GM12878 (cell line): ENCODE measurements at regions not wholly inside any gene's neighbourhood (a gene's known extent, or its start where the extent isn't known, plus 50 kb on each side); places are given as distances from the start of the nearest gene placed in this dataset.

Experiments
- ATAC-seq: fragments of 200-7000 bp; cut with Tn5 transposase; 3 replicates; pipeline ENCODE4 v1.9.1; 2020; ENCODE audit warnings: mild to moderate bottlenecking, moderate library complexity
- BruUV-seq: library from RNA; stranded (reverse); fragments of 400-500 nt; replicated peaks from 2 replicates; lab custom pipeline; 2021; lab: Mats Ljungman, UMichigan
- CTCF ChIA-PET: fragments of 300-600 bp; sonication (Branson Sonifier 250); formaldehyde crosslinking; extraction: SDS; loops from one replicate; lab custom pipeline; 2021; ENCODE audit warnings: inconsistent platforms; lab: Yijun Ruan, JAX
- POLR2A ChIA-PET: fragments of 350-600 bp; formaldehyde crosslinking; extraction: SDS; loops from one replicate; lab custom pipeline; 2021; ENCODE audit warnings: inconsistent platforms; lab: Charles Lee
- RAD21 ChIA-PET: fragments of 300-600 bp; sonication (Branson Sonifier 250); formaldehyde crosslinking; loops from one replicate; lab custom pipeline; 2023; ENCODE audit warnings: antibody characterized with exemption; ENCODE audit not compliant: unreplicated experiment; lab: Charles Lee
- SMC1A ChIA-PET: fragments of 300-600 bp; sonication (Branson Sonifier 250); formaldehyde crosslinking; loops from one replicate; lab custom pipeline; 2023; ENCODE audit not compliant: unreplicated experiment, uncharacterized antibody; lab: Charles Lee
- DNase-seq: peaks from one replicate; pipeline ENCODE4 v3.0.0-alpha.2; 2011; ENCODE audit warnings: low read depth, low spot score
- FAIRE-seq: peaks from 3 replicates; lab custom pipeline; 2011; peaks lifted over from hg19 to GRCh38; lab: Jason Lieb, UNC
- H2AFZ ChIP-seq: 2 replicates; pipeline ENCODE4 v1.6.0; 2011; ENCODE audit warnings: low read depth, low read length, control low read depth; ENCODE audit not compliant: control insufficient read depth
- H3K27ac ChIP-seq: 2 replicates; pipeline ENCODE4 v1.5.1; 2011; ENCODE audit warnings: control low read depth; ENCODE audit not compliant: control insufficient read depth, insufficient read depth
- H3K27me3 ChIP-seq, 2 experiments: replicated peaks in 1 of 2; 2 replicates each; pipeline versions ENCODE4 v1.6.0 to v1.6.1; 2011; ENCODE audit warnings: low read length in 1 of 2; ENCODE audit not compliant: control insufficient read depth in 2 of 2, insufficient read depth in 2 of 2
- H3K36me3 ChIP-seq, 2 experiments: 2 replicates each; pipeline ENCODE4 v1.5.1; 2011; ENCODE audit warnings: low read length in 1 of 2; ENCODE audit not compliant: control insufficient read depth in 2 of 2, insufficient read depth in 2 of 2
- H3K4me1 ChIP-seq: 2 replicates; pipeline ENCODE4 v1.6.1; 2011; ENCODE audit warnings: mild to moderate bottlenecking, low read length, moderate library complexity, mixed read lengths; ENCODE audit not compliant: control insufficient read depth, insufficient read depth
- H3K4me2 ChIP-seq: 2 replicates; pipeline ENCODE4 v1.6.0; 2011; ENCODE audit warnings: control low read depth; ENCODE audit not compliant: control insufficient read depth, insufficient read depth
- H3K4me3 ChIP-seq: fragments of 200-600 bp; sonication (generic); 2 replicates; pipeline ENCODE4 v1.5.1; 2016
- H3K79me2 ChIP-seq: 2 replicates; pipeline ENCODE4 v1.6.0; 2011; ENCODE audit warnings: low read length; ENCODE audit not compliant: control insufficient read depth, insufficient read depth
- H3K9ac ChIP-seq: 2 replicates; pipeline ENCODE4 v1.8.0; 2011; ENCODE audit warnings: low read length, control low read depth, mixed read lengths; ENCODE audit not compliant: control insufficient read depth, insufficient read depth
- H3K9me3 ChIP-seq: replicated peaks from 3 replicates; pipeline ENCODE4 v1.5.1; 2011; ENCODE audit warnings: mild to moderate bottlenecking, low read length; ENCODE audit not compliant: control insufficient read depth, insufficient read depth
- H4K20me1 ChIP-seq: 2 replicates; pipeline ENCODE4 v1.6.0; 2011; ENCODE audit not compliant: control insufficient read depth, insufficient read depth
- CBX5 ChIP-seq: sonication (generic); IDR thresholded peaks from 2 replicates; pipeline ENCODE4 v1.6.1; 2016; ENCODE audit warnings: low read depth, moderate library complexity, mild to moderate bottlenecking, inconsistent platforms
- GABPA ChIP-seq: IDR thresholded peaks from 2 replicates; pipeline ENCODE4 v1.6.1; 2014; ENCODE audit warnings: antibody characterized with exemption, low read depth, mild to moderate bottlenecking, inconsistent platforms
- MEF2A ChIP-seq: IDR thresholded peaks from 2 replicates; pipeline ENCODE4 v1.6.1; 2011; ENCODE audit warnings: low read depth, mild to moderate bottlenecking, low read length, moderate library complexity; ENCODE audit not compliant: insufficient read depth
- NFYB ChIP-seq: IDR thresholded peaks from 2 replicates; pipeline ENCODE4 v1.6.1; 2011; ENCODE audit warnings: low read depth, mild to moderate bottlenecking, low read length, improper control_type of control experiment, moderate library complexity; ENCODE audit not compliant: insufficient read depth
- RAD51 ChIP-seq: fragments of 450-650 bp; IDR thresholded peaks from 2 replicates; pipeline ENCODE4 v1.6.1; 2016; ENCODE audit warnings: moderate library complexity, mild to moderate bottlenecking, inconsistent platforms
- RFX5 ChIP-seq: IDR thresholded peaks from 2 replicates; pipeline ENCODE4 v1.6.1; 2011; ENCODE audit warnings: low read depth, low read length, improper control_type of control experiment
- SMARCA5 ChIP-seq: fragments of 450-650 bp; IDR thresholded peaks from 2 replicates; pipeline ENCODE4 v1.6.1; 2017; ENCODE audit warnings: mild to moderate bottlenecking
- STAT3 ChIP-seq: IDR thresholded peaks from 2 replicates; pipeline ENCODE4 v1.6.1; 2011; ENCODE audit warnings: low read depth, low read length, improper control_type of control experiment
- ZNF384 ChIP-seq: IDR thresholded peaks from 2 replicates; pipeline ENCODE4 v1.6.1; 2012; ENCODE audit warnings: low read depth, mild to moderate bottlenecking, low read length, improper control_type of control experiment, borderline replicate concordance
- WGBS: methylation state at CpG from one replicate; pipeline ENCODE4 v1.1.6; 2016; ENCODE audit warnings: low lambda C conversion rate; ENCODE audit not compliant: insufficient replicate concordance, insufficient coverage; ENCODE audit errors: missing lambda C conversion rate; 5-methylcytosine and 5-hydroxymethylcytosine counted together
- in situ Hi-C: fragments of 300-500 bp; cut with MboI; formaldehyde crosslinking; loops from 9 replicates; pipeline ENCODE4 v1.14.3; 2018; ENCODE audit warnings: mixed read lengths
- intact Hi-C: fragments of 100-400 bp; cut with micrococcal nuclease; formaldehyde crosslinking; loops from one replicate; pipeline ENCODE4 v1.14.2; 2022; ENCODE audit not compliant: unreplicated experiment
- TF ChIP-seq, protein P1 (sequence below): fragments of 450-650 bp; IDR thresholded peaks from 2 replicates; pipeline ENCODE4 v1.6.1; 2017; ENCODE audit warnings: antibody characterized with exemption, mild to moderate bottlenecking, moderate library complexity
- TF ChIP-seq, protein P2 (sequence below): fragments of 450-650 bp; IDR thresholded peaks from 2 replicates; pipeline ENCODE4 v1.6.1; 2017; ENCODE audit warnings: mild to moderate bottlenecking
- TF ChIP-seq, protein P3 (sequence below): fragments of 450-650 bp; IDR thresholded peaks from 2 replicates; pipeline ENCODE4 v1.6.1; 2018; ENCODE audit warnings: mild to moderate bottlenecking, low read depth, moderate library complexity; ENCODE audit not compliant: partially characterized antibody

DNA sequence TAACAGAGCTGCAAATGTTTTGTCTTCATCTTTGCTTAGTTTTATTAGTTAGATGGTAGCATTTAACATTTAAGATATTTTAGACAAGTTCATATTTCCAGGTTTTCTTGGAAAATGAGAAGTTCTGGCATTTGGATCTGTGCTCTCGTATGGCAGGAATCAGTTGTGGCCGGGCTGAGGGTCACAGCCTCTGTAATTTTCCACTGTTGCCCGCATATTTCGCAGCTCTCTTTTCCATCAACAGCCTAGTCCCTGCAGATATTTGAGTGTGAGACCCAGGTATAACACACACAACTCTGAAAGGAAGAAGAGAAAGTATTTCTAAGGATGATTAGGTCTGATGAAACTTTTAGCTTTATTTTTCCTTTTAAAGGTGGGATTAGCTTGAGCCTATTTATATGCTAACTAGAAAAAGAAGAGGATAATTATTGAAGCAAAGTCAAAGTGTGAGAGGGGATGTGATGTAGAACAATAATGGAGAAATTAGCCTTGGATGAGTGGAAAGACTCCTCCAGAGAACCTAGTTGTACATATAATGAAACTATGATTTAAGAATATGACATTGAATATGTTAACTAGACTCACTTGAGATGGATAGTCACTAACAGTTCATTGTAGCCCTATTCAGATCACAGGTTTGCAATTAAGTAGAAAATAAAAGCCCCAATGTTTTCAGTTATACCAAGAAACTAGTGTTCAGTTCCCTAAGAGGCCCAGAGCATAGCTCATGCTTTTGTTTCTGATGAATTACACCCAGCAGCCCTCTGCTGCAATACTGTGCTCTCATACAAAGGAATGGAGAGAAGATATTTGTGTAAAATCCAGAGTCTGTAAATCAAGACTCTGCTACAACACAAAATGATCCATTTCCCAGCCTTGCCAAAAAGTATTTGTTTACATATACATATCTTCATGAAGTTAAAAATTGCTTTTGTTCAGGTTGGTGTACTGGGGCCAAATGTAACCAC lies 158.4 kb downstream of the C12orf50 start:
- ChIA-PET CTCF (no interaction called here), RAD21 (no interaction called here), SMC1A (interaction anchor here (1.0 to 1.3 kb wide), 2 partner anchors 123 to 163 kb away, joined by 3 read pairs; no protein-coding TSS in a partner anchor), POLR2A (no interaction called here)
- 62% methylated on average over 4 of the region's 4 CpGs for WGBS
- FAIRE-seq (no peak), DNase-seq (no peak), ATAC-seq (peak; percentile 32; the same call in 2 of the 3 replicates)
- Histone ChIP-seq H2AFZ (no peak overlapping the region), H3K79me2 (no peaks in the 10 kb centered on the region), H3K36me3 (no peaks in the 10 kb centered on the region), H3K27me3 (no peaks in the 10 kb centered on the region), H3K9ac (no peak overlapping the region), H3K4me2 (no peak overlapping the region), H3K4me1 (no peaks in the 10 kb centered on the region), H3K9me3 (no peaks in the 10 kb centered on the region), H3K4me3 (no peak overlapping the region), H3K27ac (no peak overlapping the region), H4K20me1 (no peaks in the 10 kb centered on the region)
- intact Hi-C loops = no loop called here
- in situ Hi-C loops = no loop called here
- no TSS peak for BruUV-seq
- no peak for TF ChIP-seq RFX5
- TF ChIP-seq CBX5 = no peak
- no peak for TF ChIP-seq STAT3
- TF ChIP-seq, protein P1, sequence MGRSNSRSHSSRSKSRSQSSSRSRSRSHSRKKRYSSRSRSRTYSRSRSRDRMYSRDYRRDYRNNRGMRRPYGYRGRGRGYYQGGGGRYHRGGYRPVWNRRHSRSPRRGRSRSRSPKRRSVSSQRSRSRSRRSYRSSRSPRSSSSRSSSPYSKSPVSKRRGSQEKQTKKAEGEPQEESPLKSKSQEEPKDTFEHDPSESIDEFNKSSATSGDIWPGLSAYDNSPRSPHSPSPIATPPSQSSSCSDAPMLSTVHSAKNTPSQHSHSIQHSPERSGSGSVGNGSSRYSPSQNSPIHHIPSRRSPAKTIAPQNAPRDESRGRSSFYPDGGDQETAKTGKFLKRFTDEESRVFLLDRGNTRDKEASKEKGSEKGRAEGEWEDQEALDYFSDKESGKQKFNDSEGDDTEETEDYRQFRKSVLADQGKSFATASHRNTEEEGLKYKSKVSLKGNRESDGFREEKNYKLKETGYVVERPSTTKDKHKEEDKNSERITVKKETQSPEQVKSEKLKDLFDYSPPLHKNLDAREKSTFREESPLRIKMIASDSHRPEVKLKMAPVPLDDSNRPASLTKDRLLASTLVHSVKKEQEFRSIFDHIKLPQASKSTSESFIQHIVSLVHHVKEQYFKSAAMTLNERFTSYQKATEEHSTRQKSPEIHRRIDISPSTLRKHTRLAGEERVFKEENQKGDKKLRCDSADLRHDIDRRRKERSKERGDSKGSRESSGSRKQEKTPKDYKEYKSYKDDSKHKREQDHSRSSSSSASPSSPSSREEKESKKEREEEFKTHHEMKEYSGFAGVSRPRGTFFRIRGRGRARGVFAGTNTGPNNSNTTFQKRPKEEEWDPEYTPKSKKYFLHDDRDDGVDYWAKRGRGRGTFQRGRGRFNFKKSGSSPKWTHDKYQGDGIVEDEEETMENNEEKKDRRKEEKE = no peak
- no peak for TF ChIP-seq RAD51
- TF ChIP-seq ZNF384 = no peak
- no peak for TF ChIP-seq NFYB
- TF ChIP-seq GABPA = no peak
- TF ChIP-seq, protein P2, sequence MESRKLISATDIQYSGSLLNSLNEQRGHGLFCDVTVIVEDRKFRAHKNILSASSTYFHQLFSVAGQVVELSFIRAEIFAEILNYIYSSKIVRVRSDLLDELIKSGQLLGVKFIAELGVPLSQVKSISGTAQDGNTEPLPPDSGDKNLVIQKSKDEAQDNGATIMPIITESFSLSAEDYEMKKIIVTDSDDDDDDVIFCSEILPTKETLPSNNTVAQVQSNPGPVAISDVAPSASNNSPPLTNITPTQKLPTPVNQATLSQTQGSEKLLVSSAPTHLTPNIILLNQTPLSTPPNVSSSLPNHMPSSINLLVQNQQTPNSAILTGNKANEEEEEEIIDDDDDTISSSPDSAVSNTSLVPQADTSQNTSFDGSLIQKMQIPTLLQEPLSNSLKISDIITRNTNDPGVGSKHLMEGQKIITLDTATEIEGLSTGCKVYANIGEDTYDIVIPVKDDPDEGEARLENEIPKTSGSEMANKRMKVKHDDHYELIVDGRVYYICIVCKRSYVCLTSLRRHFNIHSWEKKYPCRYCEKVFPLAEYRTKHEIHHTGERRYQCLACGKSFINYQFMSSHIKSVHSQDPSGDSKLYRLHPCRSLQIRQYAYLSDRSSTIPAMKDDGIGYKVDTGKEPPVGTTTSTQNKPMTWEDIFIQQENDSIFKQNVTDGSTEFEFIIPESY = no peak
- TF ChIP-seq, protein P3, sequence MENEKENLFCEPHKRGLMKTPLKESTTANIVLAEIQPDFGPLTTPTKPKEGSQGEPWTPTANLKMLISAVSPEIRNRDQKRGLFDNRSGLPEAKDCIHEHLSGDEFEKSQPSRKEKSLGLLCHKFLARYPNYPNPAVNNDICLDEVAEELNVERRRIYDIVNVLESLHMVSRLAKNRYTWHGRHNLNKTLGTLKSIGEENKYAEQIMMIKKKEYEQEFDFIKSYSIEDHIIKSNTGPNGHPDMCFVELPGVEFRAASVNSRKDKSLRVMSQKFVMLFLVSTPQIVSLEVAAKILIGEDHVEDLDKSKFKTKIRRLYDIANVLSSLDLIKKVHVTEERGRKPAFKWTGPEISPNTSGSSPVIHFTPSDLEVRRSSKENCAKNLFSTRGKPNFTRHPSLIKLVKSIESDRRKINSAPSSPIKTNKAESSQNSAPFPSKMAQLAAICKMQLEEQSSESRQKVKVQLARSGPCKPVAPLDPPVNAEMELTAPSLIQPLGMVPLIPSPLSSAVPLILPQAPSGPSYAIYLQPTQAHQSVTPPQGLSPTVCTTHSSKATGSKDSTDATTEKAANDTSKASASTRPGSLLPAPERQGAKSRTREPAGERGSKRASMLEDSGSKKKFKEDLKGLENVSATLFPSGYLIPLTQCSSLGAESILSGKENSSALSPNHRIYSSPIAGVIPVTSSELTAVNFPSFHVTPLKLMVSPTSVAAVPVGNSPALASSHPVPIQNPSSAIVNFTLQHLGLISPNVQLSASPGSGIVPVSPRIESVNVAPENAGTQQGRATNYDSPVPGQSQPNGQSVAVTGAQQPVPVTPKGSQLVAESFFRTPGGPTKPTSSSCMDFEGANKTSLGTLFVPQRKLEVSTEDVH = no peak
- TF ChIP-seq SMARCA5 = no peak
- no peak for TF ChIP-seq MEF2A
